ENCODE measurements at regions not wholly inside any gene's neighbourhood (a gene's known extent, or its start where the extent isn't known, plus 50 kb on each side); places are given as distances from the start of the nearest gene placed in this dataset.

DNA sequence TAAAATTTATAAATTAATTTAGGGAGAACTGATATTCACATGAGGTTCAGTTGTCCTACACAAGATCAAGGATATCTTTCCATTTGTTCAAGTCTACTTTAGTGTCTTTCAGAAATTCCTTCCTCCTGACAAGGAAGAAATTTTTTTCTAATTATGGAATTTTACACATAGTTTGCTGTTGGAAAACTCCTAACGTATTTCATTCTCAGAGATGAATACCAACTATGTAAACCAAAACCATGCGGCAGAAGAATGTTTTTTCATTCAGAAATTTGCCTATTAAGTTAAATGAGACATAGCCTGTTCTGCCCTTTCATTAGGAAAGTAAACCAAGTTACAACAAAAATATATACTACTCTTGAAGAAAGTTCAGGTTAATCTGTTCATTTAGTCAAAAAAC lies 111.2 kb upstream of the PRDM1 start:
- no peak for TF ChIP-seq EZH2 (IDR thresholded peaks at IDR 0.05; ENCODE audit: low read depth)
- no peak for TF ChIP-seq CTCF (conservative IDR thresholded peaks at IDR 0.05)

Data from PC-9 (cell line).